Activated CD4-positive, alpha-beta T cell treated with anti-CD3 and anti-CD28 coated beads for 36 hours (primary cell): ENCODE measurements at regions not wholly inside any gene's neighbourhood (a gene's known extent, or its start where the extent isn't known, plus 50 kb on each side); places are given as distances from the start of the nearest gene placed in this dataset.
"Not testable (repeated sequence)": the region's sequence is repeated elsewhere in the genome, so short reads cannot be mapped to it uniquely, and the experiment has no call there.

Experiments used
- ATAC-seq: fragments of 200-7000 bp; cut with Tn5 transposase; one replicate; pipeline ENCODE4 v1.10.0; 2021; ENCODE audit warnings: mild to moderate bottlenecking, moderate library complexity
- CTCF ChIA-PET: fragments of 350-600 bp; sonication (Branson Sonifier 250); formaldehyde crosslinking; loops from one replicate; lab custom pipeline; 2021; ENCODE audit warnings: antibody characterized with exemption; lab: Charles Lee
- POLR2A ChIA-PET: fragments of 350-600 bp; sonication (Branson Sonifier 250); formaldehyde crosslinking; loops from one replicate; lab custom pipeline; 2021; ENCODE audit warnings: antibody characterized with exemption, inconsistent platforms; lab: Charles Lee
- DNase-seq: peaks from one replicate; pipeline ENCODE4 v3.0.0-alpha.2; 2020
- H3K27ac Mint-ChIP-seq: one replicate; pipeline ENCODE4 v1.8.0; 2021; ENCODE audit warnings: mixed read lengths
- H3K27me3 Mint-ChIP-seq: one replicate; pipeline ENCODE4 v1.8.0; 2021; ENCODE audit warnings: mixed read lengths
- H3K36me3 Mint-ChIP-seq: one replicate; pipeline ENCODE4 v1.8.0; 2021; ENCODE audit warnings: low read depth, mixed read lengths
- H3K4me1 Mint-ChIP-seq: one replicate; pipeline ENCODE4 v1.8.0; 2021; ENCODE audit warnings: mixed read lengths
- H3K4me3 Mint-ChIP-seq: one replicate; pipeline ENCODE4 v1.8.0; 2021; ENCODE audit warnings: mild to moderate bottlenecking, moderate library complexity, mixed read lengths
- H3K9me3 Mint-ChIP-seq: one replicate; pipeline ENCODE4 v1.8.0; 2021; ENCODE audit warnings: low read depth, mixed read lengths
- intact Hi-C, 2 experiments: fragments of 100-400 bp; cut with DNase I in 1 of 2; cut with micrococcal nuclease in 1 of 2; formaldehyde crosslinking; loops; one replicate each; pipeline versions ENCODE4 v1.14.2 to v1.15.1; 2022 to 2024; cut with DNase I, micrococcal nuclease

DNA sequence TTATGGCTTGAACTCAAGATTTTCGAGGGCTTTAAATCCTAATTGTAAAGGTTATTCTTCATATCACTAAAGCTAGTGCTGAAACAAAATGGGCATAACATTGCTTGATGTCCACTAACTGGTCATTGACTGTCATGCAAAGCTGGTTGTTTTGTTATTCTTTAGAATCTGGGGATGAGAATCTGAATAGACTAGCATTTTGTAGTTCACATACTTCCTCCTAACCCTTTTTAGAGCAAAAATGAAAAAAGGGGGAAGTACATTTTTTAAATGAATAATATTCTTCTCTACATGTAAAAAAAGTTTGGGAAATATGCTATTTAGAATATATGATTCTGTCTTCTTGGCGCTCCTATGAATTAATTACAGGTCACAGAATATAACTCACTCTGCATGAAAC, 72.2 kb upstream of the HMCN1 start:
- ATAC-seq, result no peak
- DNase-seq, result no peak
- Mint-ChIP-seq H3K4me3 (no peak overlapping the region), H3K27me3 (no peaks in the 10 kb centered on the region), H3K4me1 (peaks cover 5% of the 10 kb centered on the region), H3K9me3 (no peaks in the 10 kb centered on the region), H3K36me3 (no peaks in the 10 kb centered on the region), H3K27ac (no peak overlapping the region)
- intact Hi-C loops, result no loop called here
- ChIA-PET POLR2A (no interaction called here), CTCF (interaction anchor here (0.9 kb wide), 2 partner anchors 10 to 66 kb away, joined by 3 read pairs; no protein-coding TSS in a partner anchor)

DNA sequence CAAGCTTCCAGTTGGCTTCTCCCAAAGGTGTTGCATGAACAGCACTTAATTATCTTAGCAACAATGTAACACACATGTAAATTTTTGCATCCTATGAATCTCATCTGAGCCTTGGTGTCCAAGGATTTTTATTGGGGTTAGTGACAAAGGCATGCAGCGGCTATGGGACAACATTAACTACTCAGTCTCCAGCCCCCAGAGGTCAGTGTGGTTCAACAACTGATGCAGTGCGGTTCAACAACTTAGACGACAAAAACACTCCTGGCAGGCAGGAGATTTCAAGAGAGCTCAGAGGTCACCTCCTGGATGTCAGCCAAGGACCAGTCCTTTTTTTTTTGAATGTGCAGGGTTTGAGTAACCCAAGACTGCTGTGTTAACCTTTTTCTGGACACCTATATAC, 77.5 kb upstream of the HMCN1 start:
- H3K27ac Mint-ChIP-seq, result no peak overlapping the region
- peaks cover 2% of the 10 kb centered on the region for H3K4me1 Mint-ChIP-seq
- H3K4me3 Mint-ChIP-seq, result no peak overlapping the region
- no peak for DNase-seq
- no peaks in the 10 kb centered on the region for H3K27me3 Mint-ChIP-seq
- intact Hi-C loops, result no loop called here
- ChIA-PET CTCF (no interaction called here), POLR2A (no interaction called here)
- no peak for ATAC-seq
- H3K9me3 Mint-ChIP-seq, result no peaks in the 10 kb centered on the region
- no peaks in the 10 kb centered on the region for H3K36me3 Mint-ChIP-seq

DNA sequence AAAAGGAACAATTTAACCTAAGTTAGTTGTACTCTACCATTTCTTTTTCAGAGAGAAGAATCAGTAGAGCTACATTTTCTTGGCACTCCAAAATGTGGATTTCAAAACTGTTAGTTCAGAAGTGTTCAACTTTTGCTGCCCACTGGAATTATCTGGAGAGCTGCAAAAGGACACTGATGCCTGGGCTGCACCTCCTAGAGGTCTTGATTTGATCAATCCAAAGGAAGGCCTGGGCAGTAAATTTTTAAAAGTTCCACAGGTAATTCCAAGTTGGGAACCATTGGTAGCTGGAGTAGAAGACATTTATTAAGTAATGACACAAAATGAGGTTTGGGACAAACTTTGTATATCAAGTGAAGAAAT, 79.3 kb upstream of the HMCN1 start:
- POLR2A ChIA-PET, result no interaction called here
- H3K36me3 Mint-ChIP-seq, result no peaks in the 10 kb centered on the region
- H3K9me3 Mint-ChIP-seq, result no peaks in the 10 kb centered on the region
- intact Hi-C loops, result no loop called here
- H3K27me3 Mint-ChIP-seq, result no peaks in the 10 kb centered on the region
- H3K27ac Mint-ChIP-seq, result no peak overlapping the region
- H3K4me1 Mint-ChIP-seq, result peaks cover 2% of the 10 kb centered on the region
- CTCF ChIA-PET, result no interaction called here
- ATAC-seq (no peak), DNase-seq (no peak)
- no peak overlapping the region for H3K4me3 Mint-ChIP-seq

DNA sequence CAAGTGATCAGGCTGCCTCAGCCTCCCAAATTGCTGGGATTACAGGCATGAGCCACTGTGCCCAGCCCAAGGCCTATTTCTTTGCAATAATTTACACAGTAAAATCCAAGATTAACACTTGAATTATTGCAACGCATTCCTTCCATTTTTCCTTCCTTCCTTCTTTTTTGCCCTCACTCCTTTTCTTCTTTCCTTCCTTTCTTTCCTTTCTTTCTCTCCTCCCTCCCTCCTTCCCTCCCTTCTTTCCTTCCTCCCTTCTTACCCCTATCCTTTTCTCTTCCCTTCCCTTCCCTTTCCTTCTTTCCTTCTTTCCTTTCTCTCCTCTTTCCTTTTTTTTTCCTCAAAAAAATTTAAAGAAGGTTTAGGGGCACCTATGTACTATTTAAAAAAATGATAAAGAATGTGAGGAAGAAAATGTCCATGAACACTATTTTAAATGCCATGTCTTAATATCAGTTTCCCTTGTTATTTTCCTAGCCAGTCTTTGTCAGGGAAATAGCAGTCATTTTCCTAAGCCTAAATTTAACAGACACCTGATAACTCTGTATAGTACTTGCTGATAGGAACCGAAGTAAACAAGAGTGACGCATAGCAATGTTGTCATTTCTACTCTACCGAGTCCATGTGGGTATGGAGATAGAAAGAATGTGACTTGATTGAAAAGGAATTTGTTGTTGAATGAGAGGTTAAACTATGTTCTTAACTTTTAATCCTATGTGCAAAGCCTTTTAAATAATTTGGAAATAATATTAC, 79.8 kb upstream of the HMCN1 start:
- Mint-ChIP-seq H3K9me3 (peaks cover 2% of the 10 kb centered on the region), H3K27ac (no peak overlapping the region), H3K27me3 (no peaks in the 10 kb centered on the region), H3K4me1 (peaks cover 2% of the 10 kb centered on the region), H3K4me3 (no peak overlapping the region), H3K36me3 (no peaks in the 10 kb centered on the region)
- intact Hi-C loops, result no loop called here
- no peak for DNase-seq
- ChIA-PET CTCF (no interaction called here), POLR2A (no interaction called here)
- no peak for ATAC-seq

DNA sequence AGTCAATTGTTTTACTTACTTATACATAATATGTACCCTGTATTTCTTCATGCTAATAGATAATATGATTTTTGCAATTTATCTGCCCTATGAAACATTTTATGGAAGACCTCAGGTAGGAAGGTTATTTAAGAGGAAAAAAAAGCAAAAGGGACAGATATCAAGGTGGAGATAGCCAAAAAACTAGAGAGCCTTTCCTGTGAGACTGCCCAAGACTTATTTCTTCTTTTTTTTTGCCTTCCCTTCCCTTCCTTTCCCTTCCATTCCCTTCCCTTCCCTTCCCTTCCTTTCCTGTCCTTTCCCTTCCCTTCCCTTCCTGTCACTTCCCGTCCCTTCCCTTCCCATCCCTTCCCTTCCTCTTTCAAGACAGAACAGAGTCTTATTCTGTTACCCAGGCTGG, 80.6 kb upstream of the HMCN1 start:
- intact Hi-C loops, result no loop called here
- Mint-ChIP-seq H3K9me3 (peaks cover 2% of the 10 kb centered on the region), H3K27me3 (no peaks in the 10 kb centered on the region), H3K4me3 (no peak overlapping the region), H3K27ac (no peak overlapping the region), H3K4me1 (peaks cover 2% of the 10 kb centered on the region), H3K36me3 (no peaks in the 10 kb centered on the region)
- ChIA-PET CTCF (interaction anchor here (1.1 kb wide), 1 partner anchor 22 kb away, joined by 3 read pairs; no protein-coding TSS in a partner anchor), POLR2A (no interaction called here)
- ATAC-seq (no peak), DNase-seq (no peak)

DNA sequence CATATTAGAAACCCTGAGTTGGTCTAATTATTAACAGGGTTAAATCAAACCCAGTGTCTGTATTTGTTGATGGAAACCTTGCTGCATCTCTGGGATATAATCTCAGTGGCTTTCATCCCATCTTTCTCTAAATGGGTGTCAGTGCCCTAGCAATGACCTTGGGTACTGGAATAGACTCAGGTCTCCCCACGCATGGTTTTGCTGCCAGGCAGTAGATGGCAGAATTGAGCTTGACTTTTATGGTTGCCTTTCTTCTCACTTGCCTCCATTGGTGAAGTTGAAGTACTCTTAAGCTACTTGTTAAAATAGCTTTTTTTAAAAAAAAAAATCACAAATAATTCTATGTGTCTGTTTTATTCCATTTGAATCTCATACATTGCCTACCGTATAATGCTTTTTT, 81.8 kb upstream of the HMCN1 start:
- ATAC-seq, result peak; percentile 42
- Mint-ChIP-seq H3K36me3 (no peaks in the 10 kb centered on the region), H3K4me3 (no peak overlapping the region), H3K9me3 (peaks cover 2% of the 10 kb centered on the region), H3K27me3 (no peaks in the 10 kb centered on the region), H3K4me1 (peaks cover 9% of the 10 kb centered on the region), H3K27ac (no peak overlapping the region)
- DNase-seq, result no peak
- CTCF ChIA-PET, result interaction anchor here (0.6 to 2.4 kb wide), 8 partner anchors 10 to 83 kb away, joined by 3 to 12 read pairs (median 3); no protein-coding TSS in a partner anchor
- POLR2A ChIA-PET, result no interaction called here
- intact Hi-C loops, result no loop called here

DNA sequence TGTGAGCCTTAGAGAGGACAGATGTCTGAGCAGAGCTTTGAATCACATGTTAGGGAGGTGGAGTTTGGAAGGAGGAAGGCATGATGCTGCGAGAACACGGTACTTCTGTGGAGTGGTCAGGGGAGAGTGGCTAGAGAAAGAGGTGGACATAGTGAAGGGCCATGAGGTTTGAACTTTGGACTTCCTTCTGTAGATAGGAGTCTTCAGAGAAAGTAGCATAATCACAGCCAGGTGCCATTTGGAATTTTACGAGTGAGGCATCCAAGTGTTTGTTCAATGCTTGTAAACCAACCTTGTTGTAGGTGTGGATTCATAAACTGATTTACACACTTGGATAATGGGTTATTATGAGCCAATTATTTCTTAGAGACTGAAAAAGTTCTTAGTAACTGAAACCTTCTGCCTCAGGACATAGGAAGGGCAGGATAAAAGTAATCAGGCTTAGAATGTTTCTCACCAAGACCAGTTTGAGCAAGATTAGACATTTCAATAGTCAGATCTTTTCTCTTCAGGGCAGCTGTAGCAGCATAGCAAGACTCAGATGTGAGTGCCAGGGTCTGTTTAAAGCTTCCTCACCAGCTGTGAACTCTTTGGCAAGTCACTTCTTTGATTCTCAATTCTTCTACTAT, 83.5 kb upstream of the HMCN1 start:
- Mint-ChIP-seq H3K27ac (no peak overlapping the region), H3K9me3 (peaks cover 2% of the 10 kb centered on the region), H3K27me3 (no peaks in the 10 kb centered on the region), H3K4me3 (no peak overlapping the region), H3K36me3 (no peaks in the 10 kb centered on the region), H3K4me1 (peaks cover 25% of the 10 kb centered on the region)
- no peak for DNase-seq
- intact Hi-C loops, result no loop called here
- ChIA-PET POLR2A (no interaction called here), CTCF (interaction anchor here (0.6 to 2.4 kb wide), 3 partner anchors 17 to 206 kb away, joined by 3 to 12 read pairs (median 4); no protein-coding TSS in a partner anchor)
- ATAC-seq, result no peak

DNA sequence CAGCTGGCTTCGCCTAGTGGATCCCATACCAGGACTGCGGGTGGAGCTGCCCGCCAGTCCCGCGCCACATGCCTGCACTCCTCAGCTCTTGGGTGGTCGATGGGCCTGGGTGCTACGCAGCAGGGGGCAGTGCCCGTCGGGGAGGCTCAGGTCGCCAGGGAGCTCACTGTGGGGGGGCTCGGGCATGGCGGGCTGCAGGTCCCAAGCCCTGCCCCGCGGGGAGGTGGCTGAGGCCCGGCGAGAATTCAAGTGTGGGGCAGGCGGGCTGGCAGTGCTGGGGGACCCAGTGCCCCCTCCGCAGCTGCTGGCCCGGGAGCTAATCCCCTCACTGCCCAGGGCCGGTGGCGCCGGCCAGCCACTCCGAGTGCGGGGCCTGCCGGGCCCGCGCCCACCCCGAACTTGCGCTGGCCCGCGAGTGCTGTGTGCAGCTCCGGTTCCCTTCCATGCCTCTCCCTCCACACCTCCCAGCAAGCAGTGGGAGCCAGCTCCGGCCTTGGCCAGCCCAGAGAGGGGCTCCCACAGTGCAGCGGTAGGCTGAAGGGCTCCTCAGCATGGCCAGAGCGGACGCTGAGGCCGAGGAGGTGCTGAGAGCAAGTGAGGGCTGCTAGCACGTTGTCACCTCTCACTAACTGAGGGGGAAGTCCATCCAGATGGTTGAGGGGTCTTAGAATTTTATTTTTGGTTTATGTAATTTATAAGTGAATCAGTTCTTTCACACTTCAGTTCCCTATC, 85.2 kb upstream of the HMCN1 start:
- intact Hi-C loops, result no loop called here
- no peak overlapping the region for H3K27ac Mint-ChIP-seq
- DNase-seq (no peak), ATAC-seq (no peak)
- H3K36me3 Mint-ChIP-seq, result no peaks in the 10 kb centered on the region
- ChIA-PET POLR2A (no interaction called here), CTCF (interaction anchor here (0.6 to 1.2 kb wide), 2 partner anchors 20 to 760 kb away, joined by 3 read pairs; no protein-coding TSS in a partner anchor)
- no peak overlapping the region for H3K4me3 Mint-ChIP-seq
- no peaks in the 10 kb centered on the region for H3K27me3 Mint-ChIP-seq
- H3K4me1 Mint-ChIP-seq, result peaks cover 35% of the 10 kb centered on the region
- H3K9me3 Mint-ChIP-seq, result peaks cover 6% of the 10 kb centered on the region

DNA sequence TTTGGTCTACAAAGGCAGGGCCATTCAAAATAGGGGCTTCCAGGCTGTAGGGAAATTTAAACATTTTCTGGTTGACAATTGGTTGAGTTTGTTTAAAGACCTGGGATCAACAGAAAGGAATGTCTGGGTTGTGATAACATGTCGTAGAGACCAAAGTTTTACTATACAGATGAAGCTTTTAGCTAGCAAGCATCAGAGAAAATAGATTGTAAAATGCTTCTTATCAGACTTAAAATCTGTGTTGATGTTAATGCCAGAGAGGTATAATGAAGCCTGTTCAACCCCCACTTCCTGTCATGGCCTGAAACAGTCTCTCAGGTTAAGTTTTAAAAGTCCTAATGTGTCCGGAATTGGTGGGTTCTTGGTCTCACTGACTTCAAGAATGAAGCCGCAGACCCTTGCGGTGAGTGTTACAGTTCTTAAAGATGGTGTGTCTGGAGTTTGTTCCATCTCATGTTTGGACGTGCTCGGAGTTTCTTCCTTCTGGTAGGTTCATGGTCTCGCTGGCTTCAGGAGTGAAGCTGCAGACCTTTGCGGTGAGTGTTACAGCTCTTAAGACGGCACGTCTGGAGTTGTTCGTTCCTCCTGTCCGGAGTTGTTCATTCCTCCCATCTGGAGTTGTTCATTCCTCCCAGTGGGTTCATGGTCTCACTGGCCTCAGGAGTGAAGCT, 86.5 kb upstream of the HMCN1 start:
- H3K27me3 Mint-ChIP-seq, intact Hi-C loops, H3K36me3 Mint-ChIP-seq, H3K9me3 Mint-ChIP-seq, DNase-seq, POLR2A ChIA-PET, ATAC-seq, H3K4me3 Mint-ChIP-seq: not testable (repeated sequence)
- CTCF ChIA-PET, result interaction anchor here (1.0 kb wide), 1 partner anchor 85 kb away, joined by 5 read pairs; no protein-coding TSS in a partner anchor
- H3K27ac Mint-ChIP-seq, result peak overlapping the region; percentile 12
- H3K4me1 Mint-ChIP-seq, result peaks cover 35% of the 10 kb centered on the region

DNA sequence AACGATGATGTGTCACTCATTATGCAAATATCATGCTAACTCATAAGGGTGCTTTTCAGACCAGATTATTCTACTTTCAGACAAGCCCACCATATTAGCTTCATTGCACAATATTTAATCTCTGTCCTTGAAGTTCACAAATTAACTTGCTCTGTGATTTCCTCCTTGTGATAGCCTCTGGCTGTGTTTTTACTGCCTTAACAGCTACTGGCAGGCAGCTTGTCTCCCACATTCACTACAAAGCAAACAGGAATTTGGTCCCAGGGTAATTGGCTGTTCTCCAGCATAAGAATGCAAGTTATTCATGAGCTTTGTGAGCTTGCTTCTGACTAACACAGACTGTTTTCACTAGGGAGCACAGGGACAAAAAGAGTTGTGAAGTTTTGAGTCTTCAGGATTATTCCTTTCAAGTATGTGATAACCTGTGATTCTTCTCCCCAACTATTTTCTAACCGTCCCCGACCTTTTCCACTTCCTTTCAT, 87.9 kb upstream of the HMCN1 start:
- ChIA-PET POLR2A (no interaction called here), CTCF (interaction anchor here (0.6 to 1.8 kb wide), 5 partner anchors 11 to 99 kb away, joined by 3 to 4 read pairs (median 3); no protein-coding TSS in a partner anchor)
- Mint-ChIP-seq H3K27ac (peak overlapping the region; percentile 43), H3K27me3 (no peaks in the 10 kb centered on the region), H3K36me3 (no peaks in the 10 kb centered on the region), H3K9me3 (peaks cover 8% of the 10 kb centered on the region), H3K4me1 (peaks cover 35% of the 10 kb centered on the region), H3K4me3 (no peak overlapping the region)
- intact Hi-C loops, result no loop called here
- no peak for ATAC-seq
- DNase-seq, result no peak

DNA sequence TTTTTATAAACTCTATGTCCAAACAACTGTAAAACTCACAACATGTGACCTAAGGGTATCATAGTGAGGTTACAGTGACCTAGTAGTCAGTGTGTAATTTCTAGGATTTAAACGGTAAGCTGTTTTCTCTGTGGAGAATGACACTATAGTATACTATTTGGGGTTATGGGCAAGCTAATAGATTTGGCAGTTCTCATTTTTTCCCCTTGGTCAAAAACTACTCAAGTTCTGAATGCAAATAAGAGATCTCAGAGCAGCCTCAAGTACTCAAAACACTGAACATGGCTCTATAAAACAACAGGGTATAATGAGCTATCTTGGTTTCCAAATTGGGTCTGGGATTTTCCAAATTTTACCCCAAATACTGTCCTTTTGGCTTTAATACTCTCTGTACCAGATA, 88.5 kb upstream of the HMCN1 start:
- no peak for DNase-seq
- no peak overlapping the region for H3K27ac Mint-ChIP-seq
- CTCF ChIA-PET, result interaction anchor here (0.5 to 1.8 kb wide), 4 partner anchors 11 to 91 kb away, joined by 3 to 4 read pairs (median 3); no protein-coding TSS in a partner anchor
- peaks cover 8% of the 10 kb centered on the region for H3K9me3 Mint-ChIP-seq
- intact Hi-C loops, result no loop called here
- no peak overlapping the region for H3K4me3 Mint-ChIP-seq
- no peaks in the 10 kb centered on the region for H3K36me3 Mint-ChIP-seq
- peaks cover 35% of the 10 kb centered on the region for H3K4me1 Mint-ChIP-seq
- H3K27me3 Mint-ChIP-seq, result no peaks in the 10 kb centered on the region
- no peak for ATAC-seq
- POLR2A ChIA-PET, result no interaction called here
